ENCODE measurements at regions not wholly inside any gene's neighbourhood (a gene's known extent, or its start where the extent isn't known, plus 50 kb on each side); places are given as distances from the start of the nearest gene placed in this dataset.

DNA sequence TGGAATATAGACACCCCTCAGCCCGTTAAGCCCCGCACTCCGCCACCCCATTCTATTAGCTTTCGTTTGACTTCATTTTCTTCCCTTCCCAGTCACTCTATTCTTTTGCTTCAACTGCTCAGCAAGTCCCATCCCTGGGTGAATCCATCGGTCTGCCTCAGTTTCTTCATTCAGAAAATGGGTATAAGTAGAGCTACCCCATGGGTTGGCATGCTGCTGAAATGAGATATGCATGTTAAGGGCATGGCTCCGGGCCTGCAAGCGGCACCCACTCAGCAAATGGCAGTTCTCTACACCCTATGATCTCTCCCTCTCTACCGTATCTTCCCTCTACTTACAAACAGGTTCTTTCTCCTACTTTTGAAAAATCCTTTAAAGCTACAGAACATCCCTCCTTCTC lies 87.8 kb upstream of the IRF2BP2 start:
- H3K9me3 Mint-ChIP-seq = no peaks in the 10 kb centered on the region
- DNase-seq = no peak
- H3K27ac Mint-ChIP-seq = peak overlapping the region in 1 of 6 donors; percentile 46
- H3K27me3 Mint-ChIP-seq (ENCODE audit: low read depth in 3 of 3) = peaks cover 0 to 5% (median 2%) of the 10 kb centered on the region in 3 donors
- H3K4me3 Mint-ChIP-seq = no peak overlapping the region
- H3K4me1 Mint-ChIP-seq = no peaks in the 10 kb centered on the region
- H3K36me3 Mint-ChIP-seq = peaks cover 0 to 3% (median 0%) of the 10 kb centered on the region in 3 donors

DNA sequence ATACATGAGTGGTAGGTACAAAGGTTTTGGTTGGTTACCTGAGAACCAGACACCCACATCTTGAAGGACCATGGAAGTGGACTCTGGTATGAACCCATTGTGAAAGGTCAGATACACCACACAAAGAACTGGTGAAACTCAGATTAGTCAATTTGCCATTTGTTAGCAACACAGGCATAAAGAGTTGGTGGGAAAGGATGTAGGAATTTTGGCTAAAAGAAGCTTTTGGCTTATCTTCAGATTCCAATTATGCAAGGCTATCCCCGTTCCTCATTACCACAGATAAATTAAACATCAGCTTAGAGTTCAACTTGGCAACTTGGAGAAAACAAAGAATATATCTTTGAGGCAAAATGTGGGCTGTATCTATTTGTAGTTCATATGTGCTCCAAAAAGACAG lies 87.0 kb upstream of the IRF2BP2 start:
- H3K4me3 Mint-ChIP-seq = no peak overlapping the region
- H3K4me1 Mint-ChIP-seq = no peaks in the 10 kb centered on the region
- DNase-seq = no peak
- peaks cover 0 to 1% (median 0%) of the 10 kb centered on the region in 3 donors for H3K36me3 Mint-ChIP-seq
- H3K27ac Mint-ChIP-seq = no peak overlapping the region
- H3K9me3 Mint-ChIP-seq = no peaks in the 10 kb centered on the region
- H3K27me3 Mint-ChIP-seq (ENCODE audit: low read depth in 3 of 3) = peaks cover 0 to 7% (median 2%) of the 10 kb centered on the region in 3 donors

GRCh38 chr1:234696148-234696576 lies 86.2 kb upstream of the IRF2BP2 start:
- no peak for DNase-seq
- H3K36me3 Mint-ChIP-seq = no peaks in the 10 kb centered on the region
- H3K4me3 Mint-ChIP-seq = no peak overlapping the region
- H3K4me1 Mint-ChIP-seq = no peaks in the 10 kb centered on the region
- no peaks in the 10 kb centered on the region for H3K9me3 Mint-ChIP-seq
- peak overlapping the region in 1 of 6 donors; percentile 37 for H3K27ac Mint-ChIP-seq
- peaks cover 0 to 7% (median 2%) of the 10 kb centered on the region in 3 donors for H3K27me3 Mint-ChIP-seq (ENCODE audit: low read depth in 3 of 3)

- Mint-ChIP-seq H3K9me3 (no peaks in the 10 kb centered on the region), H3K27ac (no peak overlapping the region), H3K27me3 (ENCODE audit: low read depth in 3 of 3) (peaks cover 0 to 5% (median 2%) of the 10 kb centered on the region in 3 donors), H3K4me3 (no peak overlapping the region), H3K4me1 (no peaks in the 10 kb centered on the region), H3K36me3 (no peaks in the 10 kb centered on the region)
- DNase-seq = no peak
Observed at GRCh38 chr1:234694661-234695060, 84.7 kb upstream of the IRF2BP2 start.

DNA sequence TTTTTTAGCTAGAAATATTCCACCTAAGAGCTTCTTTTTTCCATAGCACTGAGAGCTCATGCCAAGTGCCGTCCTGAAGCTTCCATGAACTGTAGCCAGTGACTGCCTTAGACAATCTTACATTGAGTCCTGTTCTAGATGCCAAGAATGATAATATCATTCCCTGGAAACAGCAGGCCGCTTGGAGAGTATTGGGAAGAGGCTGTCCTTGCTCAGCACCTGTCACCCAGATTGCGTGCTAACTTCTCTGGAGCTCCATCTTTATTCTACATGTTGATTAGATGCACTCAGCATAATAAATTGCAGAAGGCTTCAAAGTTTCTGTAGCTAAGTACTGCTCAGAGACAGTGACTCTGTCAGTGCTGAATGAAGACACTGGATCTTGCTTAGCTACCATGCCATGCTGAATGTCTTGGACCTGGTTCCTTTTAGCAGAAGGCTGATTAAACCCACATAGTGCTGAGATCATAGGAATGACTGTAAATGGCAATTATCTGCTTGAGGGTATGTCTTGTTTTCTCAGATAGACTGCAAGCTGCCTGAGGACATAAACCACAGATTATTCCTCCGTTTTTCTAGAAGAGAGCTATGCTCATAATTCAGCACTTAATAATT lies 83.1 kb upstream of the IRF2BP2 start:
- H3K4me1 Mint-ChIP-seq = no peaks in the 10 kb centered on the region
- H3K9me3 Mint-ChIP-seq = no peaks in the 10 kb centered on the region
- H3K27me3 Mint-ChIP-seq (ENCODE audit: low read depth in 3 of 3) = peaks cover 0 to 2% (median 2%) of the 10 kb centered on the region in 3 donors
- H3K36me3 Mint-ChIP-seq = no peaks in the 10 kb centered on the region
- no peak overlapping the region for H3K4me3 Mint-ChIP-seq
- no peak for DNase-seq
- no peak overlapping the region for H3K27ac Mint-ChIP-seq

DNA sequence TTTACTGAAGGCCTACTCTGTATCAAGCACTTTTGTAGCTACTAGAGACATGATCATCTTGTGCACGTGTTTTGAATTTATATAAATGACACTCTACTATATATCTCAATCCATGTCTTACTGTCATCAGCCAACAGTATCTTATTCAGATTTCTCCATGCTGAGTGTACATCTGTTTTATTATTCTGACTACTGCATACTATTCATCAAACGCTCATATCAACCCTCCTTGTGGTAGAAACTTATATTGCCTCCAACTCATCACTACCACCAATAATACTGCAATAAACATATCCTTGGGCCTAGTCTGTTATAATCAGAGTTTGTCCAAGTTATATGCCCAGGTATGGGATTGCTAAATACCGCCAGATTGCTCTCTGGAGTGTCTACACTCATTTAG lies 81.6 kb upstream of the IRF2BP2 start:
- Mint-ChIP-seq H3K4me3 (no peak overlapping the region), H3K27me3 (ENCODE audit: low read depth in 3 of 3) (peaks cover 0 to 2% (median 0%) of the 10 kb centered on the region in 3 donors), H3K36me3 (no peaks in the 10 kb centered on the region), H3K9me3 (no peaks in the 10 kb centered on the region), H3K27ac (no peak overlapping the region), H3K4me1 (no peaks in the 10 kb centered on the region)
- no peak for DNase-seq

- H3K27ac Mint-ChIP-seq = no peak overlapping the region
- no peaks in the 10 kb centered on the region for H3K4me1 Mint-ChIP-seq
- H3K4me3 Mint-ChIP-seq = no peak overlapping the region
Observed at GRCh38 chr1:234690872-234691271, 80.9 kb upstream of the IRF2BP2 start.

DNA sequence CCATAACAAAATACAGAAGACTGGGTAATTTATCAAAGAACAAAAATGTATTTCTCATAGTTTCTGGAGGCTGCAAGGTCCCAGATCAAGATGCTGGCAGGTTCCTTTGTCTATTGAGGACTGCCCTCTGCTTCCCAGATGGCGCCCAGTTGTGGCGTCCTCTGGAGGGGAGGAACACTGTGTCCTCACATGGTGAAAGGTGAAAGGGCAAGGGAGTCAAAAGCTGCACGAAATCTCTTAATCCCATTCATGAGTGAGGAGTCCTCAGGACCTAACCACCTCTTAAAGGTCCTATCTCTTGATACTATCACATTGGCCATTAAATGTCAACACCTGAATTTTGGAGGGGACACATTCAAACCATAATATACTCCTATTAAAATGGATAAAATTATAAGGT lies 79.3 kb upstream of the IRF2BP2 start:
- H3K27ac Mint-ChIP-seq = no peak overlapping the region
- no peaks in the 10 kb centered on the region for H3K4me1 Mint-ChIP-seq
- H3K27me3 Mint-ChIP-seq (ENCODE audit: low read depth in 3 of 3) = peaks cover 0 to 4% (median 2%) of the 10 kb centered on the region in 3 donors
- no peaks in the 10 kb centered on the region for H3K36me3 Mint-ChIP-seq
- H3K4me3 Mint-ChIP-seq = no peak overlapping the region
- no peak for DNase-seq
- peaks cover 0 to 12% (median 7%) of the 10 kb centered on the region in 6 donors for H3K9me3 Mint-ChIP-seq

More at GRCh38 chr1:234690872-234691271, 80.9 kb upstream of the IRF2BP2 start:
- H3K36me3 Mint-ChIP-seq = no peaks in the 10 kb centered on the region
- H3K9me3 Mint-ChIP-seq = peaks cover 0 to 3% (median 2%) of the 10 kb centered on the region in 6 donors
- peaks cover 0 to 2% (median 0%) of the 10 kb centered on the region in 3 donors for H3K27me3 Mint-ChIP-seq (ENCODE audit: low read depth in 3 of 3)
- no peak for DNase-seq

DNA sequence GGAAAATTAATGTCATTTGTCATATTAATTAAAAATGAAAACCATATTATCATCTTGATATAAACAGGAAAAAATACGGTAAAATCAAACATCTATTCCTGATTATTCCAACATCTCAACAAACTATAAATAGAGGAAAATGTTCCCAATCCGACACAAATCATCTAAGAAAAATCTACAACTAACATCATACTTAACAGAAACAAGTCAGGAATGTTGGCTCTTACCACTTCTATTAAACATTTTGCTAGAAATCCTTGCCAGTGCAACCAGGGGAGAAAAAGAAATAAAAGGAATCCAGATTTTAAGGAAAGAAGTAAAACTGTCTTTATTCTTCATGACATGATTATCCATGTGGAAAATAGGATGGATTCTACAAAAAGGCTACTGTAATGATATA lies 77.0 kb upstream of the IRF2BP2 start:
- Mint-ChIP-seq H3K27me3 (ENCODE audit: low read depth in 3 of 3) (peaks cover 0 to 3% (median 2%) of the 10 kb centered on the region in 3 donors), H3K9me3 (peaks cover 0 to 12% (median 7%) of the 10 kb centered on the region in 6 donors), H3K36me3 (no peaks in the 10 kb centered on the region), H3K27ac (no peak overlapping the region), H3K4me3 (no peak overlapping the region), H3K4me1 (no peaks in the 10 kb centered on the region)
- DNase-seq = no peak

DNA sequence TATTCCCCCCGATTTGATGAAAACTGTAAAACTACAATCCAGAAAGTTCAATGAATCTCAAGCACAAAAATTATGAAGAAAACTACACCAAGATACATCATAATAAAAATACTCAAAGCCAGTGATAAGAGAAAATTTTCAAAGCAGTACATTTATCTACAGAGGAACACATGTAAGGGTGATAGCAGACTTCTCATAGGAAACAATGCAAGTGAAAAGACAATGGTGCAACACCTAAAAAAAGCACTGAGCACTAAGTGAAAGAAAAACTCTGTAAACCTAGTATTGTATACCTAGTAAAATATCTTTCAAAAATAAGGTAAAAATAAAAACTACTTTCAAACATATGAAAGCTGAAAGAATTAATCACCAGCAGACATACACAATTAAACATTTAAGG lies 76.1 kb upstream of the IRF2BP2 start:
- H3K9me3 Mint-ChIP-seq = peaks cover 0 to 12% (median 7%) of the 10 kb centered on the region in 6 donors
- no peak for DNase-seq
- no peaks in the 10 kb centered on the region for H3K36me3 Mint-ChIP-seq
- peaks cover 0 to 3% (median 2%) of the 10 kb centered on the region in 3 donors for H3K27me3 Mint-ChIP-seq (ENCODE audit: low read depth in 3 of 3)
- H3K4me3 Mint-ChIP-seq = no peak overlapping the region
- H3K4me1 Mint-ChIP-seq = no peaks in the 10 kb centered on the region
- no peak overlapping the region for H3K27ac Mint-ChIP-seq

GRCh38 chr1:234684856-234685255 lies 74.9 kb upstream of the IRF2BP2 start:
- Mint-ChIP-seq H3K4me3 (no peak overlapping the region), H3K4me1 (no peaks in the 10 kb centered on the region), H3K36me3 (no peaks in the 10 kb centered on the region), H3K27me3 (ENCODE audit: low read depth in 3 of 3) (peaks cover 0 to 3% (median 2%) of the 10 kb centered on the region in 3 donors), H3K27ac (no peak overlapping the region), H3K9me3 (peaks cover 0 to 12% (median 7%) of the 10 kb centered on the region in 6 donors)
- no peak for DNase-seq

- Mint-ChIP-seq H3K4me3 (no peak overlapping the region), H3K36me3 (no peaks in the 10 kb centered on the region), H3K4me1 (no peaks in the 10 kb centered on the region), H3K27ac (no peak overlapping the region), H3K27me3 (ENCODE audit: low read depth in 3 of 3) (peaks cover 0 to 3% (median 2%) of the 10 kb centered on the region in 3 donors), H3K9me3 (peaks cover 0 to 12% (median 7%) of the 10 kb centered on the region in 6 donors)
- DNase-seq = no peak
Observed at GRCh38 chr1:234683861-234684632, 74.1 kb upstream of the IRF2BP2 start.

- Mint-ChIP-seq H3K4me3 (no peak overlapping the region), H3K27me3 (ENCODE audit: low read depth in 3 of 3) (peaks cover 0 to 3% (median 3%) of the 10 kb centered on the region in 3 donors), H3K36me3 (no peaks in the 10 kb centered on the region), H3K4me1 (no peaks in the 10 kb centered on the region), H3K9me3 (peaks cover 0 to 12% (median 7%) of the 10 kb centered on the region in 6 donors), H3K27ac (no peak overlapping the region)
- DNase-seq = no peak
Observed at GRCh38 chr1:234683127-234683860, 73.3 kb upstream of the IRF2BP2 start.

GRCh38 chr1:234681990-234682389 lies 72.0 kb upstream of the IRF2BP2 start:
- peaks cover 0 to 12% (median 7%) of the 10 kb centered on the region in 6 donors for H3K9me3 Mint-ChIP-seq
- H3K4me3 Mint-ChIP-seq = no peak overlapping the region
- no peaks in the 10 kb centered on the region for H3K4me1 Mint-ChIP-seq

More at GRCh38 chr1:234681990-234682389, 72.0 kb upstream of the IRF2BP2 start:
- no peak overlapping the region for H3K27ac Mint-ChIP-seq
- H3K36me3 Mint-ChIP-seq = no peaks in the 10 kb centered on the region
- no peak for DNase-seq
- peaks cover 0 to 4% (median 3%) of the 10 kb centered on the region in 3 donors for H3K27me3 Mint-ChIP-seq (ENCODE audit: low read depth in 3 of 3)
